Suprapubic skin (tissue), 3 donors: ENCODE measurements at regions not wholly inside any gene's neighbourhood (a gene's known extent, or its start where the extent isn't known, plus 50 kb on each side); places are given as distances from the start of the nearest gene placed in this dataset.

Source experiments
- CTCF ChIP-seq, 2 donors: fragments of 200-600 bp in 1 of 2; fragments of 450-650 bp in 1 of 2; sonication (generic) in 1 of 2; IDR thresholded peaks; one replicate each; pipeline ENCODE4 v1.5.1; 2016 to 2019; ENCODE audit warnings: antibody characterized with exemption in 2 of 2, mild to moderate bottlenecking in 1 of 2, moderate library complexity in 1 of 2
- POLR2A ChIP-seq, 2 donors: fragments of 450-650 bp; IDR thresholded peaks; one replicate each; pipeline ENCODE4 v1.6.1; 2017; ENCODE audit warnings: antibody characterized with exemption in 2 of 2, mild to moderate bottlenecking in 2 of 2, moderate library complexity in 2 of 2

DNA sequence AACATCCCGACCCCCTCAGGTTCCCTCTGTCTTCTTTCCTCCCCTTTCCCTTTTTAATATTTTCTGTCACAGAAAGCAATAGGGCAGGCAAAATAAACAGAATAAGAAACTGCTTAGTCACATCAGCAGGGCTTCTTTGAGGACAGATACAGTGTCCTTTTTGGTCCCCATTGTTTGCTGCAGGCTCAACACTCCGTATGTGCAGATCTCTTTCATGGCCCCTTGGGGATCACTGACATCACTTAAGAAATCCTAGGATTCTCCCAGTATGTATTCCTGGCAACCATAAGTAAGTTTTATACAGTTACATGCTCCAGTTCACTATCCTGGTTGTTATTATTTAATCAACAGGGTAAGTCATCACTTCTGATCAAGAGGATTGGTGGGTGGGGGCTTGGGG lies 448.0 kb downstream of the NKX6-1 start:
- TF ChIP-seq POLR2A (IDR thresholded peaks at IDR 0.05): no peak
- TF ChIP-seq CTCF (IDR thresholded peaks at IDR 0.05): no peak
